HG03045 (cell line): ENCODE measurements at regions not wholly inside any gene's neighbourhood (a gene's known extent, or its start where the extent isn't known, plus 50 kb on each side); places are given as distances from the start of the nearest gene placed in this dataset.
A peak's percentile ranks its signal among the peaks of the same experiment; 100 is the strongest.

Experiments used
- ATAC-seq: cut with Tn5 transposase; IDR thresholded peaks from one replicate; pipeline ENCODE4 v1.9.1; 2021; ENCODE audit warnings: mild to moderate bottlenecking, moderate library complexity; ENCODE audit not compliant: unreplicated experiment

DNA sequence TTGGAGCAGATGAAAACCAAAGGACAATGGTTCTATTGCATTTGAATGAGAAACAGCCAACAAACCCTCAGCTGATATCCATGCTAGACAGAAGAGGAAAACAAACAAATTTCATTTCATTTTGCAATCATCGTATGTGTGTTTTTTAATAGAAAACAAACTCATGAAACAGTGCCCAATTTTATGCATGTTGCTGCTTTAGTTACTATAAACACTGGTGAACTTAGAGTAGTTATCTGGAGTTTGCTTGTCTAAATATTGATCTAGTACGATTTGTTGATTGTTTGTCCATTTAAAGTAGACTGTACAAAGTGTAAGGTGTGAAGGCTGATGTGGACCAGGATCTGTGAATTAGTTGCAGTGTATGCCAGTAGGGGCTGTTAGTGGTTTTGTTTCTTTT is 166.6 kb downstream of the KITLG start:
- ATAC-seq = no peak

DNA sequence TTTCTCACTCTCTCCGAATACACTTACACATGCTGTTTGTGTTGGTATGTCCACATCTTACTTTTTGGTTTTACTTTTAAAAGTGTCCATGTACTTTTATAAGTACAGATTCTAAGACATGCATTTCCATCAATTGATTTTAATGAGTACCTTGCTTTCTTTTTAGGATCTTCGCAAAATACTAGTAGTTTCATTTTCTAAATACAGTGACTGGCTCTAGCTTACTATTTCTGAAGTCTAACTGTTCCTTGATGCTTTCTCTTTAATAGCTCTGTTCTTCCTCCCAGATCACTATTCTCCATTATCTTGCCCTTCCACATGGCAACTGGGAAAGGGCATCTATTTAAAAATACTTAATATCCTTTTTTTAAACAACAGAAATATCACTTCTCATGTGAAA is 164.1 kb downstream of the KITLG start:
- ATAC-seq = no peak

- ATAC-seq = no peak
Measured at GRCh38 chr12:88416786-88417185, 163.5 kb downstream of the KITLG start.

GRCh38 chr12:88417531-88417930 is 162.7 kb downstream of the KITLG start:
- no peak for ATAC-seq

DNA sequence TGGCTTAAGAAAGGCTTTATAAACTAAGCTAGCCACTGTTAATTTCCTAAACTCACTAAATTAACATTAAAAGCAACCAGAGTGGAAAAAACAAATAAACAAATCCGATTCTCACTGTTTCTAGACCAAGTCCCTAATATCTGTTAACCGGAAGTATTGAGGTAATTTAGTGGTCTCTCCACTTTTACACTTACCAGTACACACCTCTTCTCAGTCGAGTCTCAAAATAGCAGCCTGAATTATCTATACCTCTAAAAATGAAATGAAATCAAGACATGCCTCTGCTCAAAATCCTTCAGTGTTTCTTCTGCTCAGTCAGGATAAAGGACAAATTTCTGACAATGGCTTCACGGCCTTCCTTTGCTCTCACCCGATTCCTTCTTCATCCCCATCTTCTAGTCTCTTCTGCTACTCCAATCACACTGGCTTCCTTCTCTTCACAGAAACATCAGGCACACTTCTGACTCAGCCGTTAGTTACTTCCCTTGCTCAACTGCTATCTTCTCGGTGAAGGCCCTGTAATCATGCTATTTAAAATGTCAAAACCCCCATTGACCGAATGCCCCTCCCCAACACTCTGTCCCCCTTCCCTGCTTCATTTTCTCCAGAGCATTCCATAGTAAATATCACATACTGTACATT is 161.3 kb downstream of the KITLG start:
- no peak for ATAC-seq

DNA sequence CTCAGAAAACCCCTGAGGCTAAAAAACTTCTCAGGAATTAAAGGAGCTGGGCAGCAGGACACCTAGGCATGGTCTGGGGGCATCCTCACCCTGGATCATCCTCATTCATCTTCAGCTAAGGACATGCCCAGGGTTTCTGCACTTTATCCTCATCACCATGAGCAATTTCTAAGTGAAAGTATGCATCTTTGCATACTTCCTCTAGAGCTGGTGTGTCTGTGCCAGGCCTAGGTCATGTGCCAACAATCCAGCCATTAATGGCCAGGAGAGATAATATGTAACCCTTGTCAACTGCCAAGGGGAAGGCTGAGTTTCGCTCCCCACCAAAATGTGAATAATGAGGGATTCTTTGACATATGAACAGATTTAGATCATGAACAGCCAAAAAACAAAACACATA is 160.5 kb downstream of the KITLG start:
- no peak for ATAC-seq

GRCh38 chr12:88420457-88420856 is 159.8 kb downstream of the KITLG start:
- no peak for ATAC-seq

GRCh38 chr12:88424791-88425730 is 155.2 kb downstream of the KITLG start:
- ATAC-seq = no peak

DNA sequence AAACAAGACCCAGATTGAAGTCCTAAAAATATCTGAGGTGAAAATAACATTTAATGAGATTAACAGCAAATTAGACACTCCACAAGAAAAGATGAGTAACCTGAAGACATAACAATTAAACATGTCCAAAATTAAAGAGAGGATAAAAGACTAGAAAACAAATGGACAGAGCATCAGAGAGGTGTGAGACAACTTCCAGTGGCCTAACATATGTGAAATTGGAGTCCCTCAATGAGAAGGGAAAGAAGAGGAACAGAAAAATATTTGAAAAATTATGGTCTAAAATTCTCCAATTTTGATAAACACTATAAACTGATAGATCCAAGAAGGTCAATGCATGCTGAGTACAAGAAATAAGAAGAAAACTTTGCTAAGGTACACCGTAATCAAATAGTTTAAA is 151.9 kb downstream of the KITLG start:
- ATAC-seq = no peak

- no peak for ATAC-seq
Measured at GRCh38 chr12:88431246-88431645, 149.0 kb downstream of the KITLG start.

DNA sequence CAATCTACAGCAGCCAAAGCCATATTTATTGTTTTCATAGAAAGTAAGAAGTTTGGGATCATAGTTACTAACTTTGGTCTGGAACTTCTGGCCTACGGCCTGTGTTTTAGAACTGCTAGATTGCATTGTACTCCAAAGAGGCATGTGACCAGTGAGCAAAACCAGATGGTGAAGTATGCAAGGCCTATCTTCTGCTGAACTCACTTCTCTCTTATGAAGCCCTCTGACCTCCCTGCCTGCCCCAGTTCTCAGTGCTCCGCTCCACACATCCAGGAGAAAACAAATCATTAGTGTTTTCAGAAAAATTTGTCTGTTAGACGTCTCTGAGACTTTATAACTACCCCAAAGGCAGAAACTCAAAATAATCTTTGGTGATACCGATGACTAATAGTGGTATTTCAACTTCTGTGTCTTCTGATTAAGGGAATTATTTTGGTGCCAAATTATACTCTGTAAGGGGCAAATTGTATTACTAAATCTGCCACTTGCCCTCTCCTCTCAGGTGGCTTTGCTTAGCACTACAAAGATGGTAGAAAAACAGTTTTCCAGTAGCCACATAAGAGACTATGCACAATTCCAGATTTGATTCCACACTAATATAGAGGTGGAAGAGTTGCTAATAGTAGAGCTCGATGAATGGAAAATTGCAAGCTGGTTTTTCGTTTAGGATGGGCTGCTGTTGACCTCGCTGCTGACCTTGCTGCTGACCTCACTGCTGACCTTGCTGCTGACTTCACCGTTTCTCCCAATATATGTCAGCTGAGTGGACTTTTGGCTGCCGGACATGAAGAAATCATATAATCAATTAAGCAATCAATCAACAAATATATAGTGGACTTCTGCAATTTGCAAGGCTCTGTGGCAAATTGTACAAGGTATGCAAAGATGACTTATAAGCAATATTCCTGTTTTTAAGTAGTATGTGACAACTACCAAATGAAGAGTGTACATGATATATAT is 147.5 kb downstream of the KITLG start:
- ATAC-seq = no peak

- ATAC-seq = peak; percentile 90
Measured at GRCh38 chr12:88433997-88434703, 146.1 kb downstream of the KITLG start.

- no peak for ATAC-seq
Measured at GRCh38 chr12:88435334-88436076, 144.8 kb downstream of the KITLG start.

- ATAC-seq = no peak
Measured at GRCh38 chr12:88437226-88437625, 143.0 kb downstream of the KITLG start.
